Astrocyte (in vitro differentiated cells and primary cell): ENCODE measurements at regions not wholly inside any gene's neighbourhood (a gene's known extent, or its start where the extent isn't known, plus 50 kb on each side); places are given as distances from the start of the nearest gene placed in this dataset.

Source experiments
- DNase-seq: peaks from one replicate; pipeline ENCODE4 v3.0.0-alpha.2; 2010; ENCODE audit warnings: low read depth
- FAIRE-seq: peaks from 2 replicates; lab custom pipeline; 2011; peaks lifted over from hg19 to GRCh38; lab: Jason Lieb, UNC
- H2AFZ ChIP-seq: 2 replicates; pipeline ENCODE4 v1.6.0; 2012; ENCODE audit warnings: low read depth, low read length, inconsistent platforms
- H3K27ac ChIP-seq: 2 replicates; pipeline ENCODE4 v1.5.1; 2011; ENCODE audit warnings: low read depth, low read length, inconsistent platforms
- H3K27me3 ChIP-seq: 2 replicates; pipeline ENCODE4 v1.6.0; 2011; ENCODE audit warnings: low read length, inconsistent platforms; ENCODE audit not compliant: insufficient read depth
- H3K36me3 ChIP-seq: 2 replicates; pipeline ENCODE4 v1.5.1; 2011; ENCODE audit warnings: low read length, inconsistent platforms; ENCODE audit not compliant: insufficient read depth
- H3K4me1 ChIP-seq: 2 replicates; pipeline ENCODE4 v1.5.1; 2011; ENCODE audit warnings: low read length, inconsistent platforms; ENCODE audit not compliant: insufficient read depth
- H3K4me2 ChIP-seq: 2 replicates; pipeline ENCODE4 v1.6.0; 2012; ENCODE audit warnings: low read length, inconsistent platforms
- H3K4me3 ChIP-seq: 2 replicates; pipeline ENCODE4 v1.5.1; 2011; ENCODE audit warnings: low read depth, mild to moderate bottlenecking, low read length, inconsistent platforms; ENCODE audit not compliant: insufficient read depth
- H3K79me2 ChIP-seq: 2 replicates; pipeline ENCODE4 v1.6.0; 2012; ENCODE audit warnings: mild to moderate bottlenecking, low read length, inconsistent platforms; ENCODE audit not compliant: insufficient read depth
- H3K9ac ChIP-seq: 2 replicates; pipeline ENCODE4 v1.6.0; 2012; ENCODE audit warnings: mild to moderate bottlenecking, low read length, inconsistent platforms
- H3K9me3 ChIP-seq: 2 replicates; pipeline ENCODE4 v1.5.1; 2012; ENCODE audit warnings: low read depth, mild to moderate bottlenecking, low read length, inconsistent platforms; ENCODE audit not compliant: insufficient read depth
- H4K20me1 ChIP-seq: 2 replicates; pipeline ENCODE4 v1.6.0; 2012; ENCODE audit warnings: low read length, inconsistent platforms; ENCODE audit not compliant: insufficient read depth
- H3K27ac Mint-ChIP-seq: one replicate; pipeline ENCODE4 v1.8.0; 2021; ENCODE audit warnings: mild to moderate bottlenecking, mixed read lengths; ENCODE audit not compliant: unreplicated experiment
- H3K27me3 Mint-ChIP-seq: one replicate; pipeline ENCODE4 v1.8.0; 2021; ENCODE audit warnings: low read depth, mixed read lengths; ENCODE audit not compliant: unreplicated experiment
- H3K36me3 Mint-ChIP-seq: one replicate; pipeline ENCODE4 v1.8.0; 2021; ENCODE audit warnings: low read depth, mixed read lengths; ENCODE audit not compliant: unreplicated experiment
- H3K4me1 Mint-ChIP-seq: one replicate; pipeline ENCODE4 v1.8.0; 2021; ENCODE audit warnings: low read depth, mixed read lengths; ENCODE audit not compliant: unreplicated experiment
- H3K4me3 Mint-ChIP-seq: one replicate; pipeline ENCODE4 v1.8.0; 2021; ENCODE audit warnings: mild to moderate bottlenecking, moderate library complexity, mixed read lengths; ENCODE audit not compliant: unreplicated experiment
- H3K9me3 Mint-ChIP-seq: one replicate; pipeline ENCODE4 v1.8.0; 2021; ENCODE audit warnings: mild to moderate bottlenecking, mixed read lengths; ENCODE audit not compliant: unreplicated experiment
- CTCF ChIP-seq: IDR thresholded peaks from 2 replicates; pipeline ENCODE4 v1.5.1; 2011; ENCODE audit warnings: low read depth, mild to moderate bottlenecking, inconsistent platforms, low read length, moderate library complexity; ENCODE audit not compliant: insufficient read depth
- EZH2 ChIP-seq: IDR thresholded peaks from 2 replicates; pipeline ENCODE4 v1.6.1; 2012; ENCODE audit warnings: mild to moderate bottlenecking, low read length, inconsistent platforms; ENCODE audit not compliant: insufficient read depth

GRCh38 chr1:69171248-69171647 lies 396.5 kb upstream of the LRRC7 start:
- Mint-ChIP-seq H3K4me1 (peaks cover 17% of the 10 kb centered on the region), H3K36me3 (no peaks in the 10 kb centered on the region), H3K27ac (no peak overlapping the region), H3K9me3 (peaks cover 14% of the 10 kb centered on the region), H3K4me3 (no peak overlapping the region), H3K27me3 (no peaks in the 10 kb centered on the region)
- TF ChIP-seq CTCF (no peak), EZH2 (no peak)
- no peak overlapping the region for H3K4me3 ChIP-seq
- no peak overlapping the region for H2AFZ ChIP-seq
- no peak overlapping the region for H3K27ac ChIP-seq
- no peak overlapping the region for H3K4me2 ChIP-seq
- H3K79me2 ChIP-seq = no peaks in the 10 kb centered on the region
- no peaks in the 10 kb centered on the region for H4K20me1 ChIP-seq
- FAIRE-seq (no peak), DNase-seq (peak; percentile 3)
- no peaks in the 10 kb centered on the region for H3K36me3 ChIP-seq
- no peak overlapping the region for H3K9ac ChIP-seq
- H3K9me3 ChIP-seq = peaks cover 4% of the 10 kb centered on the region
- peaks cover 6% of the 10 kb centered on the region for H3K4me1 ChIP-seq
- H3K27me3 ChIP-seq = no peaks in the 10 kb centered on the region

DNA sequence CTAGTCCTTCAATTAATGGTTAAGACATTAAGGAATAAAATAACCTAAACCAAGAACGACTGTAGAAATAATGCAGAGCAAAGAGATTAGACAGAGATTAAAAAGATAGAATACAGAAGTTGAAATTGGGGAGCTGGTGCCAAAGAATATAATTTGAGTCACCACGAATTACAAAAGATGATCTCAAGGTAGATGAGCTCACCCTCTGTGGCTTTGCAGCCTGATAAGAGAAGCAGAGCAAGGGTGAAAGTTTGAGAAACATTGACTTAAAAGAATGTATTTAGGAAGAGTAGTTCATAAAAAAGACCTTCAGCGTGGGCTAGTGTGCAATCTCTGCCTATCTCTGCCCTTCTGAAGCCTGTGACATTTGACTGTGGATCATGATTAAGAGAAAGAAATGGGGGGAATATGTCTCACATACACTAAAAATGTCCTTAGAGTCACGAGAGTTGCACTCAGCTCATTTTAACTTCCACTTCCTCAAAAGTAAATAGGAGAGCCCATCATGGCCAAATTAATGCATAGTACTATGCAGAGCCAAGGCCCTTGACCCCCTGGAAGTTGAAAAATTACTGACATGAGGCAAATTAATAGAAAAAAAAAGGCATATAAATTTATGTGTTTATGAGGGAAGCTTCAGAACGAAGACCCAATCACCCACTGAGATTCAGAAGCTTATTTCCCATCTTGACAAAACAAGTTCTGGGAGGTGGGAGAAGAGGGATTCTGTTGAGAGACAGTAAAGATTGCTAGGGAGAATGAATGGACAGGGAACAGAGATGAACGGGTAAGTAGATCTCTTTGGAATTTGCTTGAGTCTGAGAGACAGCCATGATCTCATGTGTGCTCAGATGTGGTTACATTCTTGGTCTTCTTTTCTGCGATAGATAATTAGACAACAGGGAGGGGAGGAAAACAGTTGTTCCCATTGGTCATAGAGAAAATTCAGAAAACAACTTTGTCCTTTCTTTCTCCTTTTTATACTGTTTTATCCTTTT lies 395.4 kb upstream of the LRRC7 start:
- Histone ChIP-seq H3K9me3 (peaks cover 4% of the 10 kb centered on the region), H3K27ac (peak overlapping the region; percentile 40), H2AFZ (no peak overlapping the region), H3K27me3 (no peaks in the 10 kb centered on the region), H4K20me1 (no peaks in the 10 kb centered on the region), H3K4me1 (peaks cover 6% of the 10 kb centered on the region), H3K9ac (no peak overlapping the region), H3K36me3 (no peaks in the 10 kb centered on the region), H3K4me2 (peak overlapping the region; percentile 46), H3K4me3 (no peak overlapping the region), H3K79me2 (no peaks in the 10 kb centered on the region)
- peaks cover 16% of the 10 kb centered on the region for H3K4me1 Mint-ChIP-seq
- H3K27ac Mint-ChIP-seq = peak overlapping the region; percentile 37
- peak; percentile 63 for DNase-seq
- peaks cover 13% of the 10 kb centered on the region for H3K9me3 Mint-ChIP-seq
- no peak overlapping the region for H3K4me3 Mint-ChIP-seq
- no peaks in the 10 kb centered on the region for H3K27me3 Mint-ChIP-seq
- no peak for FAIRE-seq
- H3K36me3 Mint-ChIP-seq = no peaks in the 10 kb centered on the region
- TF ChIP-seq CTCF = no peak
- no peak for TF ChIP-seq EZH2

GRCh38 chr1:69175053-69175452 lies 392.7 kb upstream of the LRRC7 start:
- H3K9me3 ChIP-seq = peaks cover 4% of the 10 kb centered on the region
- Mint-ChIP-seq H3K9me3 (peaks cover 3% of the 10 kb centered on the region), H3K27me3 (no peaks in the 10 kb centered on the region), H3K36me3 (no peaks in the 10 kb centered on the region), H3K4me3 (no peak overlapping the region), H3K4me1 (peaks cover 15% of the 10 kb centered on the region), H3K27ac (no peak overlapping the region)
- H4K20me1 ChIP-seq = no peaks in the 10 kb centered on the region
- TF ChIP-seq CTCF = no peak
- no peak for TF ChIP-seq EZH2
- no peak overlapping the region for H3K4me2 ChIP-seq
- H3K36me3 ChIP-seq = no peaks in the 10 kb centered on the region
- H3K4me3 ChIP-seq = no peak overlapping the region
- H3K9ac ChIP-seq = no peak overlapping the region
- no peak for DNase-seq
- H3K4me1 ChIP-seq = peaks cover 6% of the 10 kb centered on the region
- no peak overlapping the region for H2AFZ ChIP-seq
- no peaks in the 10 kb centered on the region for H3K79me2 ChIP-seq
- H3K27ac ChIP-seq = no peak overlapping the region
- no peak for FAIRE-seq
- no peaks in the 10 kb centered on the region for H3K27me3 ChIP-seq
